ENCODE measurements at regions not wholly inside any gene's neighbourhood (a gene's known extent, or its start where the extent isn't known, plus 50 kb on each side); places are given as distances from the start of the nearest gene placed in this dataset.
A peak's percentile ranks its signal among the peaks of the same experiment; 100 is the strongest.

GRCh38 chr11:114982141-114982540 lies 303.8 kb downstream of the NXPE2 start:
- H2AFZ ChIP-seq = no peak overlapping the region
- no peaks in the 10 kb centered on the region for H4K20me1 ChIP-seq (ENCODE audit: insufficient read depth, poor library complexity, severe bottlenecking)
- DNase-seq (ENCODE audit: low spot score) = peak; percentile 45
- no peaks in the 10 kb centered on the region for H3K36me3 ChIP-seq (replicated peaks; ENCODE audit: insufficient read depth, low read depth)
- peak overlapping the region; percentile 71 for H3K27ac ChIP-seq
- 27% methylated on average over 1 of the region's 1 CpG for WGBS (ENCODE audit: low lambda C conversion rate, missing lambda C conversion rate)
- H3K9me3 ChIP-seq (ENCODE audit: low read depth) = no peaks in the 10 kb centered on the region
- no peaks in the 10 kb centered on the region for H3K27me3 ChIP-seq
- peaks cover 3% of the 10 kb centered on the region for H3K4me1 ChIP-seq (ENCODE audit: insufficient read depth)
- no peak overlapping the region for H3K4me2 ChIP-seq
- H3K4me3 ChIP-seq = no peak overlapping the region
- no peaks in the 10 kb centered on the region for H3K79me2 ChIP-seq
- TF ChIP-seq CTCF (IDR thresholded peaks at IDR 0.05; ENCODE audit: poor library complexity) (no peak), EZH2phosphoT487 (IDR thresholded peaks at IDR 0.05; ENCODE audit: low read depth, severe bottlenecking, unreplicated experiment) (no peak), EZH2 (IDR thresholded peaks at IDR 0.05; ENCODE audit: borderline replicate concordance) (no peak)
- no peaks in the 10 kb centered on the region for H3K9me2 ChIP-seq (replicated peaks; ENCODE audit: insufficient read depth)

GRCh38 chr11:114984611-114985163 lies 306.4 kb downstream of the NXPE2 start:
- Histone ChIP-seq H3K9me2 (replicated peaks; ENCODE audit: insufficient read depth) (no peaks in the 10 kb centered on the region), H3K79me2 (no peaks in the 10 kb centered on the region), H4K20me1 (ENCODE audit: insufficient read depth, poor library complexity, severe bottlenecking) (no peaks in the 10 kb centered on the region), H3K9me3 (ENCODE audit: low read depth) (no peaks in the 10 kb centered on the region), H3K4me1 (ENCODE audit: insufficient read depth) (peaks cover 3% of the 10 kb centered on the region), H3K4me2 (no peak overlapping the region), H3K27ac (no peak overlapping the region), H2AFZ (no peak overlapping the region), H3K36me3 (replicated peaks; ENCODE audit: insufficient read depth, low read depth) (no peaks in the 10 kb centered on the region), H3K4me3 (no peak overlapping the region), H3K27me3 (no peaks in the 10 kb centered on the region)
- DNase-seq (ENCODE audit: low spot score) = no peak
- TF ChIP-seq CTCF (IDR thresholded peaks at IDR 0.05; ENCODE audit: poor library complexity) = no peak
- TF ChIP-seq EZH2phosphoT487 (IDR thresholded peaks at IDR 0.05; ENCODE audit: low read depth, severe bottlenecking, unreplicated experiment) = no peak
- no peak for TF ChIP-seq EZH2 (IDR thresholded peaks at IDR 0.05; ENCODE audit: borderline replicate concordance)
- WGBS (ENCODE audit: low lambda C conversion rate, missing lambda C conversion rate) = 65% methylated on average over 9 of the region's 9 CpGs

GRCh38 chr11:114986365-114986764 lies 308.0 kb downstream of the NXPE2 start:
- Histone ChIP-seq H3K27ac (no peak overlapping the region), H3K79me2 (no peaks in the 10 kb centered on the region), H4K20me1 (ENCODE audit: insufficient read depth, poor library complexity, severe bottlenecking) (no peaks in the 10 kb centered on the region), H3K27me3 (no peaks in the 10 kb centered on the region), H3K36me3 (replicated peaks; ENCODE audit: insufficient read depth, low read depth) (no peaks in the 10 kb centered on the region), H3K4me1 (ENCODE audit: insufficient read depth) (peaks cover 3% of the 10 kb centered on the region), H3K9me3 (ENCODE audit: low read depth) (no peaks in the 10 kb centered on the region), H2AFZ (no peak overlapping the region), H3K4me3 (no peak overlapping the region), H3K4me2 (no peak overlapping the region), H3K9me2 (replicated peaks; ENCODE audit: insufficient read depth) (no peaks in the 10 kb centered on the region)
- WGBS (ENCODE audit: low lambda C conversion rate, missing lambda C conversion rate) = 85% methylated on average over 6 of the region's 6 CpGs
- DNase-seq (ENCODE audit: low spot score) = no peak
- TF ChIP-seq EZH2phosphoT487 (IDR thresholded peaks at IDR 0.05; ENCODE audit: low read depth, severe bottlenecking, unreplicated experiment) (no peak), CTCF (IDR thresholded peaks at IDR 0.05; ENCODE audit: poor library complexity) (no peak), EZH2 (IDR thresholded peaks at IDR 0.05; ENCODE audit: borderline replicate concordance) (no peak)
